A549 (cell line): ENCODE measurements at regions not wholly inside any gene's neighbourhood (a gene's known extent, or its start where the extent isn't known, plus 50 kb on each side); places are given as distances from the start of the nearest gene placed in this dataset.

Source experiments
- ATAC-seq, 2 experiments: fragments of 200-7000 bp in 1 of 2; fragments of >200 bp in 1 of 2; cut with Nextera tagmentation in 1 of 2; cut with Tn5 transposase in 1 of 2; 3 replicates each; pipeline versions ENCODE4 v1.8.0 to v1.9.1; 2018 to 2020; ENCODE audit warnings: mild to moderate bottlenecking in 1 of 2, moderate library complexity in 1 of 2
- CTCF ChIA-PET: fragments of 300-600 bp; sonication (Branson Sonifier 250); formaldehyde crosslinking; extraction: SDS; loops from one replicate; lab custom pipeline; 2021; ENCODE audit warnings: antibody characterized with exemption, inconsistent platforms; lab: Yijun Ruan, JAX
- POLR2A ChIA-PET: fragments of 350-600 bp; formaldehyde crosslinking; extraction: SDS; loops from one replicate; lab custom pipeline; 2021; ENCODE audit warnings: antibody characterized with exemption, inconsistent platforms; lab: Yijun Ruan, JAX
- DNase-seq, 2 experiments: peaks; one replicate each; pipeline versions ENCODE4 v3.0.0 to v3.0.0-alpha.2; 2011 to 2016; ENCODE audit warnings: low read depth in 1 of 2, low spot score in 1 of 2
- FAIRE-seq: peaks from 2 replicates; lab custom pipeline; 2011; peaks lifted over from hg19 to GRCh38; lab: Jason Lieb, UNC
- H3K27ac ChIP-seq, 2 experiments: fragments of >200 bp; sonication (Bioruptor Twin); formaldehyde crosslinking; 3 replicates each; pipeline ENCODE4 v1.5.1; 2016 to 2017
- H3K4me1 ChIP-seq: fragments of >200 bp; sonication (Bioruptor Twin); formaldehyde crosslinking; 3 replicates; pipeline ENCODE4 v1.6.1; 2016
- H3K4me2 ChIP-seq: fragments of >200 bp; sonication (Bioruptor Twin); formaldehyde crosslinking; 3 replicates; pipeline ENCODE4 v1.6.1; 2016
- H3K4me3 ChIP-seq: fragments of >200 bp; sonication (Bioruptor Twin); formaldehyde crosslinking; 3 replicates; pipeline ENCODE4 v1.5.1; 2016
- H3K9me3 ChIP-seq: fragments of >200 bp; sonication (Bioruptor Twin); formaldehyde crosslinking; 3 replicates; pipeline ENCODE4 v1.6.1; 2016
- CBX2 ChIP-seq: fragments of 200-600 bp; sonication (generic); IDR thresholded peaks from 2 replicates; pipeline ENCODE4 v1.6.1; 2016; ENCODE audit warnings: low read depth, mild to moderate bottlenecking, borderline replicate concordance
- CEBPB ChIP-seq, 2 experiments: fragments of >200 bp in 1 of 2; sonication (Bioruptor Twin) in 1 of 2; formaldehyde crosslinking in 1 of 2; IDR thresholded peaks; 2 replicates each; pipeline ENCODE4 v1.6.1; 2012 to 2016
- CHD2 ChIP-seq: fragments of 150-350 bp; IDR thresholded peaks from 2 replicates; pipeline ENCODE4 v1.6.1; 2014; ENCODE audit warnings: low read length; ENCODE audit not compliant: partially characterized antibody
- CTCF ChIP-seq: fragments of >200 bp; sonication (Bioruptor Twin); formaldehyde crosslinking; IDR thresholded peaks from 3 replicates; pipeline ENCODE4 v1.5.1; 2016
- ELK1 ChIP-seq: fragments of 150-350 bp; IDR thresholded peaks from 2 replicates; pipeline ENCODE4 v1.6.1; 2014; ENCODE audit warnings: low read depth, mild to moderate bottlenecking, low read length
- EP300 ChIP-seq, 2 experiments: fragments of >200 bp; sonication (Bioruptor Twin); formaldehyde crosslinking; IDR thresholded peaks; 2 replicates in 1 of 2; 3 replicates in 1 of 2; pipeline ENCODE4 v1.6.1; 2016 to 2017
- FOXS1 ChIP-seq: fragments of 250-450 bp; sonication (Bioruptor Pico); IDR thresholded peaks from 2 replicates; pipeline ENCODE4 v1.5.0; 2020; ENCODE audit warnings: mild to moderate bottlenecking, moderate library complexity
- HDAC2 ChIP-seq: fragments of 200-600 bp; sonication (generic); IDR thresholded peaks from 2 replicates; pipeline ENCODE4 v1.6.1; 2016
- HOXA7 ChIP-seq: fragments of 250-450 bp; sonication (Bioruptor Pico); IDR thresholded peaks from 2 replicates; pipeline ENCODE4 v1.5.0; 2020; ENCODE audit warnings: mild to moderate bottlenecking, moderate library complexity
- HOXB13 ChIP-seq: fragments of 250-450 bp; sonication (Bioruptor Pico); IDR thresholded peaks from 2 replicates; pipeline ENCODE4 v1.5.0; 2020; ENCODE audit warnings: low read depth, mild to moderate bottlenecking, moderate library complexity
- HOXB5 ChIP-seq: fragments of 250-450 bp; sonication (Bioruptor Pico); IDR thresholded peaks from 2 replicates; pipeline ENCODE4 v1.5.0; 2020; ENCODE audit warnings: mild to moderate bottlenecking, moderate library complexity
- MAX ChIP-seq: IDR thresholded peaks from 2 replicates; pipeline ENCODE4 v1.6.1; 2012
- MAZ ChIP-seq: fragments of 150-350 bp; IDR thresholded peaks from 2 replicates; pipeline ENCODE4 v1.6.1; 2014; ENCODE audit warnings: antibody characterized with exemption, low read depth, low read length, borderline replicate concordance
- NR3C1 ChIP-seq: fragments of >200 bp; sonication (Bioruptor Twin); formaldehyde crosslinking; IDR thresholded peaks from 3 replicates; pipeline ENCODE4 v1.6.1; 2017
- PBX3 ChIP-seq: IDR thresholded peaks from 2 replicates; pipeline ENCODE4 v1.6.1; 2012
- PHF8 ChIP-seq: fragments of 200-600 bp; sonication (generic); IDR thresholded peaks from 2 replicates; pipeline ENCODE4 v1.6.1; 2016; ENCODE audit warnings: low read depth, mild to moderate bottlenecking, antibody characterized with exemption, moderate library complexity, borderline replicate concordance
- POLR2AphosphoS2 ChIP-seq: conservative IDR thresholded peaks from 2 replicates; pipeline ENCODE4 v1.6.1; 2012; ENCODE audit warnings: low read length, improper control_type of control experiment, inconsistent platforms
- RARB ChIP-seq: fragments of 250-450 bp; sonication (Bioruptor Pico); IDR thresholded peaks from 2 replicates; pipeline ENCODE4 v1.8.0; 2021; ENCODE audit warnings: mild to moderate bottlenecking, moderate library complexity
- RFX5 ChIP-seq: fragments of 450-650 bp; IDR thresholded peaks from 2 replicates; pipeline ENCODE4 v1.7.1; 2014; ENCODE audit warnings: antibody characterized with exemption, mild to moderate bottlenecking, moderate library complexity
- SREBF2 ChIP-seq: fragments of 450-650 bp; IDR thresholded peaks from 2 replicates; pipeline ENCODE4 v1.6.1; 2014; ENCODE audit warnings: mild to moderate bottlenecking, moderate library complexity
- TFCP2L1 ChIP-seq: fragments of 250-450 bp; sonication (Bioruptor Pico); IDR thresholded peaks from 2 replicates; pipeline ENCODE4 v1.5.0; 2021; ENCODE audit warnings: mild to moderate bottlenecking
- USF2 ChIP-seq: fragments of 450-650 bp; IDR thresholded peaks from 2 replicates; pipeline ENCODE4 v1.6.1; 2014; ENCODE audit warnings: antibody characterized with exemption
- whole genome bisulfite sequencing: methylation state at CpG from one replicate; pipeline ENCODE4 v1.1.6; 2017; ENCODE audit errors: missing lambda C conversion rate; 5-methylcytosine and 5-hydroxymethylcytosine counted together

- Histone ChIP-seq H3K4me2 (no peak overlapping the region), H3K9me3 (no peaks in the 10 kb centered on the region), H3K4me3 (no peak overlapping the region), H3K27ac (no peak overlapping the region), H3K4me1 (peaks cover 11% of the 10 kb centered on the region; the same call in 2 of the 3 replicates)
- no peak for ATAC-seq
- FAIRE-seq = no peak
- WGBS = 71% methylated on average over 1 of the region's 1 CpG
- CTCF ChIA-PET = no interaction called here
- POLR2A ChIA-PET = no interaction called here
- no peak for DNase-seq
- no peak for TF ChIP-seq MAZ
- no peak for TF ChIP-seq CEBPB (IDR thresholded peaks at IDR 0.05)
- TF ChIP-seq, all 56 proteins: peak for 0
These were observed 129.3 kb upstream of the CCDC150 start for GRCh38 chr2:196510246-196510645.

- FAIRE-seq = no peak
- ChIA-PET POLR2A (no interaction called here), CTCF (interaction anchor here (0.6 kb wide), 2 partner anchors 98 to 842 kb away, joined by 3 read pairs; no protein-coding TSS in a partner anchor)
- peaks cover 11% of the 10 kb centered on the region; the same call in 2 of the 3 replicates for H3K4me1 ChIP-seq
- DNase-seq = no peak
- WGBS = 79% methylated on average over 3 of the region's 3 CpGs
- peak overlapping the region in 1 of 2 experiments; percentile 24; a peak in 1 of 6 replicates for H3K27ac ChIP-seq
- H3K4me2 ChIP-seq = 0 out of 3 replicates have a peak overlapping the region, but pooled peaks have one; percentile 9
- H3K4me3 ChIP-seq = no peak overlapping the region
- H3K9me3 ChIP-seq = no peaks in the 10 kb centered on the region
- ATAC-seq = peak in 1 of 2 experiments; percentile 30; a peak in 2 of 6 replicates
- no peak for TF ChIP-seq HOXB13 (CRISPR knock-in tag)
- no peak for TF ChIP-seq CTCF
- no peak for TF ChIP-seq POLR2AphosphoS2
- TF ChIP-seq CBX2 = no peak
These were observed 128.0 kb upstream of the CCDC150 start for GRCh38 chr2:196511258-196512168.

- no peak for DNase-seq
These were observed 125.6 kb upstream of the CCDC150 start for GRCh38 chr2:196513796-196514526.

More at GRCh38 chr2:196513796-196514526, 125.6 kb upstream of the CCDC150 start:
- WGBS = 69% methylated on average over 7 of the region's 11 CpGs
- ATAC-seq (no peak; a peak in 1 of 6 replicates), FAIRE-seq (no peak)
- H3K4me2 ChIP-seq = no peak overlapping the region
- CTCF ChIA-PET = no interaction called here
- no peak overlapping the region for H3K4me3 ChIP-seq
- TF ChIP-seq HOXA7 = no peak
- no peak for TF ChIP-seq NR3C1
- no peak for TF ChIP-seq HDAC2
- TF ChIP-seq TFCP2L1 = no peak
- TF ChIP-seq PHF8 = no peak
- TF ChIP-seq USF2 = no peak
- TF ChIP-seq ELK1 = no peak
- TF ChIP-seq RARB (CRISPR knock-in tag) = no peak
- no peak for TF ChIP-seq SREBF2
- no peak for TF ChIP-seq PBX3
- no peak for TF ChIP-seq FOXS1 (CRISPR knock-in tag)
- no peak for TF ChIP-seq CEBPB (IDR thresholded peaks at IDR 0.05)
- TF ChIP-seq HOXB5 = no peak
- TF ChIP-seq CHD2 = no peak
- no peak for TF ChIP-seq MAX
- TF ChIP-seq EP300 (IDR thresholded peaks at IDR 0.05) = no peak
- no peak for TF ChIP-seq RFX5
- no peak for TF ChIP-seq MAZ
- H3K4me1 ChIP-seq = peaks cover 11% of the 10 kb centered on the region; the same call in 2 of the 3 replicates
- POLR2A ChIA-PET = no interaction called here
- no peak overlapping the region for H3K27ac ChIP-seq
- H3K9me3 ChIP-seq = no peaks in the 10 kb centered on the region
